GM18873 (cell line): ENCODE measurements at regions not wholly inside any gene's neighbourhood (a gene's known extent, or its start where the extent isn't known, plus 50 kb on each side); places are given as distances from the start of the nearest gene placed in this dataset.
"Not testable (repeated sequence)": the region's sequence is repeated elsewhere in the genome, so short reads cannot be mapped to it uniquely, and the experiment has no call there.

ENCODE experiments used
- ATAC-seq: cut with Tn5 transposase; IDR thresholded peaks from one replicate; pipeline ENCODE4 v1.9.1; 2021; ENCODE audit warnings: mild to moderate bottlenecking, moderate library complexity, moderate number of reproducible peaks; ENCODE audit not compliant: unreplicated experiment, low FRiP score

- ATAC-seq, result not testable (repeated sequence)
Measured at GRCh38 chr5:62752056-62752997, 173.7 kb downstream of the LRRC70 start.

- no peak for ATAC-seq
Measured at GRCh38 chr5:62742207-62742606, 163.6 kb downstream of the LRRC70 start.

- ATAC-seq, result no peak
Measured at GRCh38 chr5:62741761-62742160, 163.1 kb downstream of the LRRC70 start.

GRCh38 chr5:62737766-62738165, 159.1 kb downstream of the LRRC70 start:
- ATAC-seq, result no peak

GRCh38 chr5:62732677-62733121, 154.1 kb downstream of the LRRC70 start:
- ATAC-seq, result no peak

GRCh38 chr5:62731022-62731421, 152.4 kb downstream of the LRRC70 start:
- ATAC-seq, result no peak

- ATAC-seq, result no peak
Measured at GRCh38 chr5:62729675-62730074, 151.1 kb downstream of the LRRC70 start.

GRCh38 chr5:62727861-62728260, 149.2 kb downstream of the LRRC70 start:
- no peak for ATAC-seq

- no peak for ATAC-seq
Measured at GRCh38 chr5:62727184-62727583, 148.6 kb downstream of the LRRC70 start.

GRCh38 chr5:62722360-62722759, 143.7 kb downstream of the LRRC70 start:
- no peak for ATAC-seq

GRCh38 chr5:62720031-62720441, 141.4 kb downstream of the LRRC70 start:
- peak; percentile 78 for ATAC-seq

GRCh38 chr5:62719061-62719720, 140.6 kb downstream of the LRRC70 start:
- ATAC-seq, result no peak

GRCh38 chr5:62718324-62718723, 139.7 kb downstream of the LRRC70 start:
- no peak for ATAC-seq

GRCh38 chr5:62717301-62717933, 138.8 kb downstream of the LRRC70 start:
- no peak for ATAC-seq

GRCh38 chr5:62714296-62714695, 135.7 kb downstream of the LRRC70 start:
- no peak for ATAC-seq

GRCh38 chr5:62708481-62709325, 130.1 kb downstream of the LRRC70 start:
- ATAC-seq, result no peak

- ATAC-seq, result no peak
Measured at GRCh38 chr5:62707563-62707962, 128.9 kb downstream of the LRRC70 start.

- ATAC-seq, result no peak
Measured at GRCh38 chr5:62707131-62707530, 128.5 kb downstream of the LRRC70 start.

GRCh38 chr5:62705022-62705421, 126.4 kb downstream of the LRRC70 start:
- no peak for ATAC-seq

- no peak for ATAC-seq
Measured at GRCh38 chr5:62702126-62702525, 123.5 kb downstream of the LRRC70 start.
